GM13977 (cell line): ENCODE measurements at regions not wholly inside any gene's neighbourhood (a gene's known extent, or its start where the extent isn't known, plus 50 kb on each side); places are given as distances from the start of the nearest gene placed in this dataset.

Source experiments
- DNase-seq: peaks from one replicate; pipeline ENCODE4 v3.0.0; 2012; ENCODE audit warnings: low spot score
- CTCF ChIP-seq: IDR thresholded peaks from 2 replicates; pipeline ENCODE4 v1.5.1; 2012; ENCODE audit warnings: mild to moderate bottlenecking, control low read depth; ENCODE audit not compliant: insufficient read depth; ENCODE audit errors: extremely low read depth, missing control alignments
- in situ Hi-C: fragments of 300-500 bp; cut with MboI; formaldehyde crosslinking; loops from one replicate; pipeline ENCODE4 v1.12.0; 2022; ENCODE audit warnings: low sequenced_read_pairs, low pct_unique_long_range_greater_than_20kb, mixed read lengths, inconsistent platforms; ENCODE audit not compliant: unreplicated experiment

GRCh38 chr5:39716532-39717028 lies 291.8 kb upstream of the DAB2 start:
- peak; percentile 51 for TF ChIP-seq CTCF
- DNase-seq = peak; percentile 50
- in situ Hi-C loops = loop anchor here (25.0 kb wide), 1 partner anchor 971 kb away; the partner anchor contains the start of gene PTGER4

GRCh38 chr5:39714036-39714698 lies 289.4 kb upstream of the DAB2 start:
- TF ChIP-seq CTCF = peak; percentile 68
- peak; percentile 28 for DNase-seq
- in situ Hi-C loops = loop anchor here (25.0 kb wide), 1 partner anchor 973 kb away; the partner anchor contains the start of gene PTGER4

- in situ Hi-C loops = loop anchor here (25.0 kb wide), 1 partner anchor 974 kb away; the partner anchor contains the start of gene PTGER4
- no peak for DNase-seq
- TF ChIP-seq CTCF = no peak
Observed at GRCh38 chr5:39713250-39713916, 288.6 kb upstream of the DAB2 start.

- no peak for DNase-seq
- no peak for TF ChIP-seq CTCF
- in situ Hi-C loops = loop anchor here (25.0 kb wide), 1 partner anchor 975 kb away; the partner anchor contains the start of gene PTGER4
Observed at GRCh38 chr5:39712316-39713249, 287.8 kb upstream of the DAB2 start.

- in situ Hi-C loops = loop anchor here (25.0 kb wide), 1 partner anchor 975 kb away; the partner anchor contains the start of gene PTGER4
- TF ChIP-seq CTCF = no peak
- DNase-seq = no peak
Observed at GRCh38 chr5:39711821-39712220, 287.0 kb upstream of the DAB2 start.

- no peak for TF ChIP-seq CTCF
- in situ Hi-C loops = loop anchor here (25.0 kb wide), 1 partner anchor 978 kb away; the partner anchor contains the start of gene PTGER4
- DNase-seq = no peak
Observed at GRCh38 chr5:39709032-39709431, 284.3 kb upstream of the DAB2 start.
